Esophagus squamous epithelium (tissue), 4 donors: ENCODE measurements at regions not wholly inside any gene's neighbourhood (a gene's known extent, or its start where the extent isn't known, plus 50 kb on each side); places are given as distances from the start of the nearest gene placed in this dataset.

ENCODE experiments used
- POLR2A ChIP-seq, 4 donors: fragments of 450-650 bp; IDR thresholded peaks; one replicate each; pipeline ENCODE4 v1.6.1; 2017; ENCODE audit warnings: antibody characterized with exemption in 4 of 4, mild to moderate bottlenecking in 4 of 4, moderate library complexity in 3 of 4
- TF ChIP-seq, protein P1 (sequence below), 6 experiments: fragments of 450-650 bp in 4 of 6; fragments of 200-600 bp in 2 of 6; sonication (generic) in 2 of 6; IDR thresholded peaks; one replicate each; pipeline ENCODE4 v1.5.1; 2016 to 2019; ENCODE audit warnings: antibody characterized with exemption in 6 of 6, mild to moderate bottlenecking in 4 of 6, moderate library complexity in 4 of 6

DNA sequence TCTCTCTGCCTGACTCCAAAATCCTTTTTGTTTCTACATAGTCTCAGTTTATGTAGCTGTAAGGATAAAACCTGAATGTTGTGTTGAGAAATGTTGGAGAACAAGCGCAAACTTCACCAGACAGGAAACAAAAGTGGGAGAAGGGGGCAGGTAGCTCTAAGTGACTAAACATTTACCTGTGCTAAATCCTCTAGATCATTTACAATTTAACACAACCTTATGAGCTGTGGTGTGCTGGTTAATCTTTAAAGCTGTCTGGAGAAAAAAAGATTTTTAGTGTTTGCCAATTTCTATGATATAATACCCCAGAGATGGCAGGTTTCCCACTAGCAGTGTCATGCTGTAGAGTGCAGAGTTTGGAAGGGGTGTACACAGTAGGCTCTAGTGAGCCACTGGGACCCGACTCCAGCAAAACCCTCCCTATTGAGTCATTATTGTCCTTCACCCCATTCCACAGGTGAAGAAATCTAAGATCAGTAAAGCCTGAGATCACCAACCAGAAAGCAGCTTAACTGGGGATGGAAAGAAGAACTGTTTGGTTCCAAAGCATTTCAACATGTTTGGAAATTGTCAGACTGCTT, 992.0 kb downstream of the DCDC2C start:
- TF ChIP-seq, protein P1, sequence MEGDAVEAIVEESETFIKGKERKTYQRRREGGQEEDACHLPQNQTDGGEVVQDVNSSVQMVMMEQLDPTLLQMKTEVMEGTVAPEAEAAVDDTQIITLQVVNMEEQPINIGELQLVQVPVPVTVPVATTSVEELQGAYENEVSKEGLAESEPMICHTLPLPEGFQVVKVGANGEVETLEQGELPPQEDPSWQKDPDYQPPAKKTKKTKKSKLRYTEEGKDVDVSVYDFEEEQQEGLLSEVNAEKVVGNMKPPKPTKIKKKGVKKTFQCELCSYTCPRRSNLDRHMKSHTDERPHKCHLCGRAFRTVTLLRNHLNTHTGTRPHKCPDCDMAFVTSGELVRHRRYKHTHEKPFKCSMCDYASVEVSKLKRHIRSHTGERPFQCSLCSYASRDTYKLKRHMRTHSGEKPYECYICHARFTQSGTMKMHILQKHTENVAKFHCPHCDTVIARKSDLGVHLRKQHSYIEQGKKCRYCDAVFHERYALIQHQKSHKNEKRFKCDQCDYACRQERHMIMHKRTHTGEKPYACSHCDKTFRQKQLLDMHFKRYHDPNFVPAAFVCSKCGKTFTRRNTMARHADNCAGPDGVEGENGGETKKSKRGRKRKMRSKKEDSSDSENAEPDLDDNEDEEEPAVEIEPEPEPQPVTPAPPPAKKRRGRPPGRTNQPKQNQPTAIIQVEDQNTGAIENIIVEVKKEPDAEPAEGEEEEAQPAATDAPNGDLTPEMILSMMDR (IDR thresholded peaks at IDR 0.05): no peak
- TF ChIP-seq POLR2A (IDR thresholded peaks at IDR 0.05): no peak
